Heart left ventricle (tissue), 16 donors: ENCODE measurements at regions not wholly inside any gene's neighbourhood (a gene's known extent, or its start where the extent isn't known, plus 50 kb on each side); places are given as distances from the start of the nearest gene placed in this dataset.
"Not testable (repeated sequence)": the region's sequence is repeated elsewhere in the genome, so short reads cannot be mapped to it uniquely, and the experiment has no call there.

Experiments
- ATAC-seq, 4 donors: fragments of 200-7000 bp; cut with Tn5 transposase; one replicate each; pipeline ENCODE4 v1.9.1; 2020 to 2022; ENCODE audit warnings: moderate library complexity in 4 of 4, mild to moderate bottlenecking in 3 of 4, moderate number of reproducible peaks in 1 of 4
- DNase-seq, 5 donors: peaks; one replicate each; pipeline ENCODE4 v3.0.0-alpha.2; 2020
- H3K27ac ChIP-seq, 12 donors: fragments of 200-600 bp; sonication (generic) in 4 of 12; one replicate each; pipeline versions ENCODE4 v1.5.0 to v1.8.0; 2016 to 2022; ENCODE audit warnings: mild to moderate bottlenecking in 2 of 12
- H3K27me3 ChIP-seq, 9 donors: fragments of 200-600 bp; sonication (generic) in 2 of 9; one replicate each; pipeline versions ENCODE4 v1.5.1 to v1.8.0; 2016 to 2022; ENCODE audit warnings: mild to moderate bottlenecking in 3 of 9
- H3K36me3 ChIP-seq, 9 donors: fragments of 200-600 bp; sonication (generic) in 2 of 9; one replicate each; pipeline versions ENCODE4 v1.5.0 to v1.8.0; 2018 to 2022; ENCODE audit warnings: mild to moderate bottlenecking in 2 of 9
- H3K4me1 ChIP-seq, 12 donors: fragments of 200-600 bp; sonication (generic) in 4 of 12; one replicate each; pipeline versions ENCODE4 v1.5.0 to v1.8.0; 2016 to 2022; ENCODE audit warnings: mild to moderate bottlenecking in 3 of 12
- H3K4me3 ChIP-seq, 12 donors: fragments of 200-600 bp; sonication (generic) in 4 of 12; one replicate each; pipeline versions ENCODE4 v1.5.0 to v1.8.0; 2017 to 2022; ENCODE audit warnings: mild to moderate bottlenecking in 9 of 12, moderate library complexity in 4 of 12
- H3K9me3 ChIP-seq, 12 donors: fragments of 200-600 bp; sonication (generic) in 4 of 12; one replicate each; pipeline versions ENCODE4 v1.5.0 to v1.8.0; 2016 to 2022; ENCODE audit warnings: mild to moderate bottlenecking in 1 of 12
- CTCF ChIP-seq, 12 donors: fragments of 200-600 bp; sonication (generic) in 4 of 12; IDR thresholded peaks; one replicate each; pipeline versions ENCODE4 v1.5.0 to v1.8.0; 2018 to 2022; ENCODE audit warnings: antibody characterized with exemption in 12 of 12, mild to moderate bottlenecking in 5 of 12
- POLR2A ChIP-seq, 2 donors: fragments of 450-650 bp; IDR thresholded peaks; one replicate each; pipeline ENCODE4 v1.6.1; 2017; ENCODE audit warnings: antibody characterized with exemption in 2 of 2, mild to moderate bottlenecking in 2 of 2, moderate library complexity in 2 of 2
- WGBS, 4 donors: extraction: QIAGEN DNeasy Blood & Tissue Kit in 2 of 4; methylation state at CpG; one replicate each; pipeline versions ENCODE4 v1.1.5 to v1.1.7; 2013 to 2018; 5-methylcytosine and 5-hydroxymethylcytosine counted together
- intact Hi-C, 10 donors: fragments of 100-400 bp; cut with DNase I; formaldehyde crosslinking; loops; one replicate each; pipeline versions ENCODE4 v1.11.1 to v1.14.2; 2022
- donor health status: ischemic (EF 13 %, LVEDD 7.1; RV severe dilation, severe dysfunction).
- donor health status: healthy with polysubstance abuse.
- donor health status: DM: no; HTN: yes; CAD: no.
- donor health status: DM: no; HTN: no; CAD: no.
- donor health status: ischemic (EF 25% LVEDD 6.9; RV normal size, moderate dysfunction).
- donor health status: ischemic (EF 25% LVEDD 5.7; RV mildly dilated, moderate dysfunction).
- donor health status: healthy.
- donor health status: DM: yes; HTN: yes; CAD: no.
- donor health status: ischemic (EF 35%, LVEDD 5.7; RV mildly dilated, moderate dysfunction).
- donor health status: nonischemic (EF 11% LVEDD 7.7; RV severe dilation, severe dysfunction).
- donor health status: DM: yes; HTN: yes; CAD: no.
- donor health status: PGD.
- donor health status: ischemic (EF 29% LVEDD 5.4; RV normal size, mild dysfunction).
- donor health status: nonischemic (EF 23%, LVEDD 6.1; RV moderate dilation, normal function).

- DNase-seq (no peak), ATAC-seq (no peak)
- intact Hi-C loops, result no loop called here
- Histone ChIP-seq H3K36me3 (no peaks in the 10 kb centered on the region), H3K27ac (no peak overlapping the region), H3K9me3 (peaks cover 0 to 10% (median 0%) of the 10 kb centered on the region in 12 donors), H3K4me3 (no peak overlapping the region), H3K27me3 (peaks cover 0 to 2% (median 0%) of the 10 kb centered on the region in 9 donors), H3K4me1 (no peaks in the 10 kb centered on the region)
- WGBS, 4 donors, result 53 to 75% (median 68%) methylated on average over 2 of the region's 2 CpGs
- TF ChIP-seq POLR2A (IDR thresholded peaks at IDR 0.05) (no peak), CTCF (IDR thresholded peaks at IDR 0.05) (no peak)
Measured at GRCh38 chr1:14350197-14350596, 248.3 kb upstream of the KAZN start.

GRCh38 chr1:14352897-14353296 lies 245.6 kb upstream of the KAZN start:
- no peak for ATAC-seq
- DNase-seq, result no peak
- TF ChIP-seq CTCF (IDR thresholded peaks at IDR 0.05) (no peak), POLR2A (IDR thresholded peaks at IDR 0.05) (no peak)
- H3K27ac ChIP-seq, result no peak overlapping the region
- H3K36me3 ChIP-seq, result no peaks in the 10 kb centered on the region
- no peak overlapping the region for H3K4me3 ChIP-seq
- intact Hi-C loops, result no loop called here
- peaks cover 0 to 24% (median 3%) of the 10 kb centered on the region in 12 donors for H3K9me3 ChIP-seq
- H3K4me1 ChIP-seq, result no peaks in the 10 kb centered on the region
- 69 to 79% (median 74%) methylated on average over 3 to 6 of the region's 6 CpGs for WGBS, 4 donors
- peaks cover 0 to 2% (median 0%) of the 10 kb centered on the region in 9 donors for H3K27me3 ChIP-seq

GRCh38 chr1:14361005-14361404 lies 237.5 kb upstream of the KAZN start:
- H3K9me3 ChIP-seq, result peaks cover 0 to 34% (median 6%) of the 10 kb centered on the region in 12 donors
- H3K4me1 ChIP-seq, intact Hi-C loops, H3K27ac ChIP-seq, H3K4me3 ChIP-seq, DNase-seq, H3K27me3 ChIP-seq, H3K36me3 ChIP-seq, ATAC-seq: not testable (repeated sequence)
- 37 to 60% (median 46%) methylated on average over 1 to 6 of the region's 6 CpGs for WGBS, 4 donors

GRCh38 chr1:14362331-14362730 lies 236.2 kb upstream of the KAZN start:
- WGBS, 4 donors, result 69 to 82% (median 75%) methylated on average over 1 of the region's 1 CpG
- H3K27me3 ChIP-seq, result peaks cover 0 to 11% (median 0%) of the 10 kb centered on the region in 9 donors
- H3K4me1 ChIP-seq, result peaks cover 0 to 11% (median 2%) of the 10 kb centered on the region in 12 donors
- TF ChIP-seq CTCF (IDR thresholded peaks at IDR 0.05), result no peak
- no peak for TF ChIP-seq POLR2A (IDR thresholded peaks at IDR 0.05)
- no peak overlapping the region for H3K27ac ChIP-seq
- H3K36me3 ChIP-seq, result no peaks in the 10 kb centered on the region
- peaks cover 0 to 22% (median 3%) of the 10 kb centered on the region in 12 donors for H3K9me3 ChIP-seq
- ATAC-seq (no peak), DNase-seq (no peak)
- no peak overlapping the region for H3K4me3 ChIP-seq
- intact Hi-C loops, result no loop called here

GRCh38 chr1:14363036-14363590 lies 235.4 kb upstream of the KAZN start:
- Histone ChIP-seq H3K9me3 (peaks cover 0 to 22% (median 3%) of the 10 kb centered on the region in 12 donors), H3K4me3 (no peak overlapping the region), H3K27me3 (peaks cover 0 to 19% (median 0%) of the 10 kb centered on the region in 9 donors), H3K36me3 (no peaks in the 10 kb centered on the region), H3K27ac (peak overlapping the region in 1 of 12 donors; percentile 44), H3K4me1 (peaks cover 0 to 11% (median 2%) of the 10 kb centered on the region in 12 donors)
- no peak for ATAC-seq
- TF ChIP-seq POLR2A (IDR thresholded peaks at IDR 0.05) (no peak), CTCF (IDR thresholded peaks at IDR 0.05) (no peak)
- peak in 1 of 5 donors; percentile 36 for DNase-seq
- WGBS, 4 donors, result 36 to 49% (median 45%) methylated on average over 5 of the region's 5 CpGs
- intact Hi-C loops, result no loop called here
